HUDEP-2 (cell line): ENCODE measurements at regions not wholly inside any gene's neighbourhood (a gene's known extent, or its start where the extent isn't known, plus 50 kb on each side); places are given as distances from the start of the nearest gene placed in this dataset.

Source experiments
- DNase-seq, 76 experiments: peaks; one replicate each; lab custom pipeline; 2025; ENCODE audit not compliant: unreplicated experiment in 76 of 76; lab: John Stamatoyannopoulos, UW

- no peak for DNase-seq
Measured at GRCh38 chr2:18643326-18644114, 54.2 kb upstream of the NT5C1B start.

- no peak for DNase-seq
Measured at GRCh38 chr2:18641823-18642222, 52.5 kb upstream of the NT5C1B start.

DNA sequence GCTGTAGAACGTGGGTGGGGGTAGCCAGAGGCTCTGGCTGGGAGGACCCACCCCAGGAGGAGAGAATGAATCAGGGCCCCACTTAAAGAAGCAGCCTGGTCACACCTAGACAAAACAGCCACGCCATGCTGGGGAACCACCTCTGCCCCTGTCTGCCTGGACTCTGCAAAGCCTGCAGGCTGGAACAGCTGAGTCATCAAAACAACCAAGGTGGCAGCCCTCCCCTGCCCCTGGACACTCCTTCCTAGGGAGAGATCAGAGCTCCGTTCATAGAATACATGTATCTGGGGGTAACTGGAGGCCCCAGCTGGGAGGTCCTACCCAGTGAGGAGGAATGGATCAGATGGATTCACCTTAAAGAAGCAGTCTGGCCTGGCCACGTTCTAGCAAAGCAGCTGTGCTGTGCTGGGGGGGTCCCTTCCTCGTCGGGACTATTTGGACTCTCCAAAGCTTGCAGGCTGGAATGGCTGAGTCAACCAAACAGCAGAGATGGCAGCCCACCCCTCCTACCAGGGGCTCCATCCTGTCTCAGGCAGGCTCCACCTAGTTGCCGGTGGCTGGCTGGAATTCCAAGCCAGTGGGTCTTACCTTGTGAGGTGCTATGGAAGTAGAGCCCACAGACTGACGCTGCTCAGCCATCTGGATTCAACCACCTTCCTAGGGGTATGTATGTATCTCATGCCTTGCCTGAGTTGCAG lies 50.5 kb upstream of the NT5C1B start:
- no peak for DNase-seq
